ENCODE measurements at regions not wholly inside any gene's neighbourhood (a gene's known extent, or its start where the extent isn't known, plus 50 kb on each side); places are given as distances from the start of the nearest gene placed in this dataset.
A peak's percentile ranks its signal among the peaks of the same experiment; 100 is the strongest.

GRCh38 chr1:201740086-201740541, 88.8 kb upstream of the IPO9 start:
- no peak for DNase-seq (ENCODE audit: insufficient read length, low spot score)
- no peak for FAIRE-seq

GRCh38 chr1:201740670-201741111, 88.3 kb upstream of the IPO9 start:
- no peak for DNase-seq (ENCODE audit: insufficient read length, low spot score)
- no peak for FAIRE-seq

GRCh38 chr1:201741763-201742342, 87.1 kb upstream of the IPO9 start:
- FAIRE-seq (no peak), DNase-seq (ENCODE audit: insufficient read length, low spot score) (no peak)

- no peak for DNase-seq (ENCODE audit: insufficient read length, low spot score)
- no peak for FAIRE-seq
These were observed 86.5 kb upstream of the IPO9 start for GRCh38 chr1:201742476-201742875.

- no peak for FAIRE-seq
- no peak for DNase-seq (ENCODE audit: insufficient read length, low spot score)
These were observed 85.8 kb upstream of the IPO9 start for GRCh38 chr1:201742955-201743805.

- FAIRE-seq (no peak), DNase-seq (ENCODE audit: insufficient read length, low spot score) (no peak)
These were observed 83.9 kb upstream of the IPO9 start for GRCh38 chr1:201745023-201745422.

GRCh38 chr1:201746156-201746555, 82.8 kb upstream of the IPO9 start:
- FAIRE-seq (no peak), DNase-seq (ENCODE audit: insufficient read length, low spot score) (no peak)

- FAIRE-seq (no peak), DNase-seq (ENCODE audit: insufficient read length, low spot score) (no peak)
These were observed 81.7 kb upstream of the IPO9 start for GRCh38 chr1:201747261-201747660.

GRCh38 chr1:201748335-201748734, 80.6 kb upstream of the IPO9 start:
- DNase-seq (ENCODE audit: insufficient read length, low spot score) (peak; percentile 50), FAIRE-seq (no peak)

GRCh38 chr1:201749059-201749690, 79.8 kb upstream of the IPO9 start:
- no peak for DNase-seq (ENCODE audit: insufficient read length, low spot score)
- no peak for FAIRE-seq

GRCh38 chr1:201750120-201750519, 78.8 kb upstream of the IPO9 start:
- FAIRE-seq (no peak), DNase-seq (ENCODE audit: insufficient read length, low spot score) (no peak)

- FAIRE-seq, result no peak
- no peak for DNase-seq (ENCODE audit: insufficient read length, low spot score)
These were observed 78.0 kb upstream of the IPO9 start for GRCh38 chr1:201750934-201751333.

- no peak for DNase-seq (ENCODE audit: insufficient read length, low spot score)
- no peak for FAIRE-seq
These were observed 77.1 kb upstream of the IPO9 start for GRCh38 chr1:201751872-201752271.

- FAIRE-seq (no peak), DNase-seq (ENCODE audit: insufficient read length, low spot score) (no peak)
These were observed 76.6 kb upstream of the IPO9 start for GRCh38 chr1:201752333-201752732.

- no peak for FAIRE-seq
- no peak for DNase-seq (ENCODE audit: insufficient read length, low spot score)
These were observed 75.5 kb upstream of the IPO9 start for GRCh38 chr1:201753492-201753891.

- FAIRE-seq, result no peak
- no peak for DNase-seq (ENCODE audit: insufficient read length, low spot score)
These were observed 74.6 kb upstream of the IPO9 start for GRCh38 chr1:201754353-201754752.

- FAIRE-seq, result no peak
- DNase-seq (ENCODE audit: insufficient read length, low spot score), result no peak
These were observed 73.8 kb upstream of the IPO9 start for GRCh38 chr1:201755200-201755599.

GRCh38 chr1:201756406-201756805, 72.6 kb upstream of the IPO9 start:
- FAIRE-seq, result no peak
- no peak for DNase-seq (ENCODE audit: insufficient read length, low spot score)

GRCh38 chr1:201758499-201759050, 70.4 kb upstream of the IPO9 start:
- DNase-seq (ENCODE audit: insufficient read length, low spot score) (no peak), FAIRE-seq (no peak)

GRCh38 chr1:201759194-201759815, 69.7 kb upstream of the IPO9 start:
- DNase-seq (ENCODE audit: insufficient read length, low spot score) (no peak), FAIRE-seq (no peak)

GRCh38 chr1:201760516-201760915, 68.4 kb upstream of the IPO9 start:
- no peak for FAIRE-seq
- no peak for DNase-seq (ENCODE audit: insufficient read length, low spot score)
